ENCODE measurements at regions not wholly inside any gene's neighbourhood (a gene's known extent, or its start where the extent isn't known, plus 50 kb on each side); places are given as distances from the start of the nearest gene placed in this dataset.

DNA sequence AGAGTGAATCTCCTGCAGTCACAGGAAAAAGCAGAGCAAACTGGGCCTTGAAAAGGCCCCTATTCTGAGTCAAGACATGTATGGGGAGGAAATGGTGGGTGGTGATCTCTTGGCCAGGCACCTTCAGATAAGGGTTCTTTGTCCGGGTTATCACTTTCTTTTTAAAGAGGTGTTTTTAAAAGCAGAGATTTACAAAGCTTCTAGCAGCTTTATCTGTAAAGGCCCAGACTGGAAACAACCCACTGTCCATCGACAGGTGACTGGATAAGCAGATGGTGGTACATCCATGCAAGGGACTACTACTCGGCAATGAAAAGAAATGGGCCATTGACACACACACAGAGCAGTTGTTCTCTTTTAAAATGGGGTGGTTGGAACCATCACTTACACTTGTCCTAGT, 596.7 kb upstream of the MKI67 start:
- TF ChIP-seq, protein P1, sequence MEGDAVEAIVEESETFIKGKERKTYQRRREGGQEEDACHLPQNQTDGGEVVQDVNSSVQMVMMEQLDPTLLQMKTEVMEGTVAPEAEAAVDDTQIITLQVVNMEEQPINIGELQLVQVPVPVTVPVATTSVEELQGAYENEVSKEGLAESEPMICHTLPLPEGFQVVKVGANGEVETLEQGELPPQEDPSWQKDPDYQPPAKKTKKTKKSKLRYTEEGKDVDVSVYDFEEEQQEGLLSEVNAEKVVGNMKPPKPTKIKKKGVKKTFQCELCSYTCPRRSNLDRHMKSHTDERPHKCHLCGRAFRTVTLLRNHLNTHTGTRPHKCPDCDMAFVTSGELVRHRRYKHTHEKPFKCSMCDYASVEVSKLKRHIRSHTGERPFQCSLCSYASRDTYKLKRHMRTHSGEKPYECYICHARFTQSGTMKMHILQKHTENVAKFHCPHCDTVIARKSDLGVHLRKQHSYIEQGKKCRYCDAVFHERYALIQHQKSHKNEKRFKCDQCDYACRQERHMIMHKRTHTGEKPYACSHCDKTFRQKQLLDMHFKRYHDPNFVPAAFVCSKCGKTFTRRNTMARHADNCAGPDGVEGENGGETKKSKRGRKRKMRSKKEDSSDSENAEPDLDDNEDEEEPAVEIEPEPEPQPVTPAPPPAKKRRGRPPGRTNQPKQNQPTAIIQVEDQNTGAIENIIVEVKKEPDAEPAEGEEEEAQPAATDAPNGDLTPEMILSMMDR (IDR thresholded peaks at IDR 0.05): no peak
- TF ChIP-seq POLR2A (IDR thresholded peaks at IDR 0.05): no peak
- TF ChIP-seq POLR2AphosphoS5 (IDR thresholded peaks at IDR 0.05): no peak
- no peak for TF ChIP-seq EP300 (IDR thresholded peaks at IDR 0.05)

Data from sigmoid colon (tissue), 4 donors.